ENCODE measurements at regions not wholly inside any gene's neighbourhood (a gene's known extent, or its start where the extent isn't known, plus 50 kb on each side); places are given as distances from the start of the nearest gene placed in this dataset.

DNA sequence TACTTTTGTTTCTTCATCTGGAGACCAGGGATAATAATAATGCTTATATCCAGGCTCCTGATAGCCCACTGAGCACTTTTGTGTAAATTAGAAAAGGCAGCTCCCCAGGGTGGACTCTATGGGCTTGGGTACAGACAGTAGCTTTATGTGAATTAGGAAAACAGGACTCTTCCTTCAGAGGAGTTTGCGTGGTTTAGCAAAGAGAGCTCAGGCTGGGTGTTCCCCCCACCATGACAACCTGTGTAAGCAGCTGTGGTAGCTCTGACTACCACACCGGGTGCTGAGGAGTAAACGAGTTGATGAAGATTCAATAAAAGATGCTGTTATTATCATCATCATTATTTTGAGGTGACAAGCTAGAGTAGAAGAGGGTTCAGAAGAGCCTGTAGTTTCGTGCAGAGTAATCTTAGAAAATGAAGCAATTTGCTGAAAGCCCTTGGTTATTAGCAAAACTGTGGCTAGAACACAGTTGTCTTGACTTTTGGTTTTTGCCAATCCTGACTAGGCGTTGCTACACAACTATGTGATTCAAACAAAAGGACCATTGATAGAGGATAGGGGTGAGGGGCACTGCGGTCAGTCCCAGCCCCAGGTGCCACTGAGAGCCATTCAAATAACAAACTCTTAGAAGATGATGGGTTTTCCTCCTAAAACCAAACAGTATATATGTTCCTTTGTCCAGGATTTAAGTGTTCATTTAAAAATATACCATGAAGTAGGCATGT lies 60.6 kb upstream of the LIMCH1 start:
- Histone ChIP-seq H3K27me3 (replicated peaks; ENCODE audit: control insufficient read depth, insufficient read depth, low read length) (no peaks in the 10 kb centered on the region; the same call in 1 of the 2 replicates), H3K36me3 (ENCODE audit: control insufficient read depth, insufficient read depth, low read length) (no peaks in the 10 kb centered on the region), H3K4me3 (replicated peaks; ENCODE audit: low read depth, low read length) (no peak overlapping the region)
- no peak for DNase-seq (ENCODE audit: extremely low read depth, insufficient read length)
- no peak for TF ChIP-seq CTCF (IDR thresholded peaks at IDR 0.05; ENCODE audit: insufficient read depth, low read length, poor library complexity, severe bottlenecking)

- Histone ChIP-seq H3K4me3 (replicated peaks; ENCODE audit: low read depth, low read length) (no peak overlapping the region), H3K36me3 (ENCODE audit: control insufficient read depth, insufficient read depth, low read length) (no peaks in the 10 kb centered on the region), H3K27me3 (replicated peaks; ENCODE audit: control insufficient read depth, insufficient read depth, low read length) (no peaks in the 10 kb centered on the region; the same call in 1 of the 2 replicates)
- no peak for TF ChIP-seq CTCF (IDR thresholded peaks at IDR 0.05; ENCODE audit: insufficient read depth, low read length, poor library complexity, severe bottlenecking)
- DNase-seq (ENCODE audit: extremely low read depth, insufficient read length) = no peak
These were observed 59.4 kb upstream of the LIMCH1 start for GRCh38 chr4:41478518-41478917.

- H3K4me3 ChIP-seq (replicated peaks; ENCODE audit: low read depth, low read length) = no peak overlapping the region
- no peaks in the 10 kb centered on the region for H3K36me3 ChIP-seq (ENCODE audit: control insufficient read depth, insufficient read depth, low read length)
- DNase-seq (ENCODE audit: extremely low read depth, insufficient read length) = no peak
- no peaks in the 10 kb centered on the region; the same call in 1 of the 2 replicates for H3K27me3 ChIP-seq (replicated peaks; ENCODE audit: control insufficient read depth, insufficient read depth, low read length)
- no peak for TF ChIP-seq CTCF (IDR thresholded peaks at IDR 0.05; ENCODE audit: insufficient read depth, low read length, poor library complexity, severe bottlenecking)
These were observed 57.1 kb upstream of the LIMCH1 start for GRCh38 chr4:41480896-41481311.

DNA sequence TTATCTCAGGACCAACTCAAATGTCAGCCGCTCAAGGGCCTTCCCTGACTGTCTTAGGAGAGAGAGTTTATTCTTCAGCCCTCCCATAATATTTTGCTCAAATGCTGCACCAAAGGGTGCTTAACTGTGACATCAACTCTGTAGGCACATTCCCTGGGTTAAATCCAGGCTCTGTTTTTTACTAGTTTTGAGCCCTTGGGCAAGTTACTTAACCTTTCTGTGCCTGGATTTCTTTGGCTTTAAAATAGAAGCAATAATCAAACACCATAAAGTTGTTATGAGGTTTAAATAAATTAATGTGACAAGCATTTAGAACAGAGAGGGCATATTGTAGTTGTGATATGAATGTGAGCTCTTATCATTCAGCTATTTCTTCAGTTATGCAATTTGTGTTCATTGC lies 54.2 kb upstream of the LIMCH1 start:
- H3K36me3 ChIP-seq (ENCODE audit: control insufficient read depth, insufficient read depth, low read length) = no peaks in the 10 kb centered on the region
- H3K4me3 ChIP-seq (replicated peaks; ENCODE audit: low read depth, low read length) = no peak overlapping the region
- no peak for DNase-seq (ENCODE audit: extremely low read depth, insufficient read length)
- H3K27me3 ChIP-seq (replicated peaks; ENCODE audit: control insufficient read depth, insufficient read depth, low read length) = no peaks in the 10 kb centered on the region; the same call in 1 of the 2 replicates
- TF ChIP-seq CTCF (IDR thresholded peaks at IDR 0.05; ENCODE audit: insufficient read depth, low read length, poor library complexity, severe bottlenecking) = no peak

DNA sequence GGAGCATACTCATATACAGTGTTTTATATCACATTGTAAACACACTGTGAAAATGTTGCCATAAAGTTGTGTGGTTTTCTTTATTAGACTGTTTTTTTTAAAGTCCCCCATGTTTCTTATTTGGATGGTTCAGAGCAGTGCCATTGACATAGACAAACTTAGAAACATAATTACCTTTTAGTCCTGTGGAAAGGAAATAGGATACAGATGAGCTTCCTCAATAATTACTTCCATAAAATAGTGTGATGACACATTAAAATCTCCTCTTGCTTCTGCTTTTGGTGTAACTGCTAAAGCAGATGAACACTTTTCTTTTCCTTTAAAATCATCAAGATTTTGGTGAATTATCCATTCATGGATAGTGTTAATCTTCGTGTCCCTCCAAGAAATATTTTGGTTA lies 52.9 kb upstream of the LIMCH1 start:
- Histone ChIP-seq H3K27me3 (replicated peaks; ENCODE audit: control insufficient read depth, insufficient read depth, low read length) (no peaks in the 10 kb centered on the region; the same call in 1 of the 2 replicates), H3K4me3 (replicated peaks; ENCODE audit: low read depth, low read length) (no peak overlapping the region), H3K36me3 (ENCODE audit: control insufficient read depth, insufficient read depth, low read length) (no peaks in the 10 kb centered on the region)
- DNase-seq (ENCODE audit: extremely low read depth, insufficient read length) = no peak
- TF ChIP-seq CTCF (IDR thresholded peaks at IDR 0.05; ENCODE audit: insufficient read depth, low read length, poor library complexity, severe bottlenecking) = no peak

Data from GM06990 (cell line).